H1 (cell line): ENCODE measurements at regions not wholly inside any gene's neighbourhood (a gene's known extent, or its start where the extent isn't known, plus 50 kb on each side); places are given as distances from the start of the nearest gene placed in this dataset.

Experiments
- BACH1 ChIP-seq: IDR thresholded peaks from 2 replicates; pipeline ENCODE4 v1.6.1; 2012; ENCODE audit warnings: low read length, improper control_type of control experiment
- GTF2F1 ChIP-seq: IDR thresholded peaks from 2 replicates; pipeline ENCODE4 v1.6.1; 2012; ENCODE audit warnings: low read depth, low read length, improper control_type of control experiment, borderline replicate concordance
- JUN ChIP-seq: IDR thresholded peaks from 2 replicates; pipeline ENCODE4 v1.6.1; 2011; ENCODE audit warnings: low read depth, mild to moderate bottlenecking, improper control_type of control experiment, low read length
- KDM1A ChIP-seq: fragments of 200-600, 300-600 bp; sonication (generic); IDR thresholded peaks from 2 replicates; pipeline ENCODE4 v1.7.1; 2016; ENCODE audit warnings: mild to moderate bottlenecking, low read length, borderline replicate concordance
- KDM4A ChIP-seq: IDR thresholded peaks from one replicate; pipeline ENCODE4 v1.7.1; 2012; ENCODE audit warnings: low read depth, mild to moderate bottlenecking, moderate library complexity, low read length, inconsistent platforms; ENCODE audit not compliant: severe bottlenecking
- KDM5A ChIP-seq: fragments of 200-600 bp; IDR thresholded peaks from 2 replicates; pipeline ENCODE4 v1.7.1; 2012; ENCODE audit warnings: mild to moderate bottlenecking, low read length, inconsistent platforms, mixed read lengths
- NANOG ChIP-seq: IDR thresholded peaks from 2 replicates; pipeline ENCODE4 v1.6.1; 2011; ENCODE audit warnings: low read length, low read depth, mild to moderate bottlenecking, inconsistent platforms; ENCODE audit not compliant: insufficient read depth, poor library complexity, severe bottlenecking
- SP2 ChIP-seq: IDR thresholded peaks from 2 replicates; pipeline ENCODE4 v1.6.1; 2012; ENCODE audit warnings: mild to moderate bottlenecking, low read length, inconsistent platforms
- TBP ChIP-seq: IDR thresholded peaks from 2 replicates; pipeline ENCODE4 v1.6.1; 2011; ENCODE audit warnings: low read depth, low read length, improper control_type of control experiment
- TCF12 ChIP-seq: IDR thresholded peaks from 2 replicates; pipeline ENCODE4 v1.6.1; 2011; ENCODE audit warnings: low read depth, mild to moderate bottlenecking, low read length
- ZNF274 ChIP-seq: IDR thresholded peaks from 2 replicates; pipeline ENCODE4 v1.7.0; 2012; ENCODE audit warnings: low read length, borderline replicate concordance; ENCODE audit errors: extremely low read depth
- TF ChIP-seq, protein P1 (sequence below): fragments of 300-600 bp; sonication (generic); IDR thresholded peaks from 2 replicates; pipeline ENCODE4 v1.7.1; 2012; ENCODE audit warnings: low read length, moderate library complexity, mild to moderate bottlenecking, inconsistent platforms; ENCODE audit not compliant: insufficient replicate concordance

DNA sequence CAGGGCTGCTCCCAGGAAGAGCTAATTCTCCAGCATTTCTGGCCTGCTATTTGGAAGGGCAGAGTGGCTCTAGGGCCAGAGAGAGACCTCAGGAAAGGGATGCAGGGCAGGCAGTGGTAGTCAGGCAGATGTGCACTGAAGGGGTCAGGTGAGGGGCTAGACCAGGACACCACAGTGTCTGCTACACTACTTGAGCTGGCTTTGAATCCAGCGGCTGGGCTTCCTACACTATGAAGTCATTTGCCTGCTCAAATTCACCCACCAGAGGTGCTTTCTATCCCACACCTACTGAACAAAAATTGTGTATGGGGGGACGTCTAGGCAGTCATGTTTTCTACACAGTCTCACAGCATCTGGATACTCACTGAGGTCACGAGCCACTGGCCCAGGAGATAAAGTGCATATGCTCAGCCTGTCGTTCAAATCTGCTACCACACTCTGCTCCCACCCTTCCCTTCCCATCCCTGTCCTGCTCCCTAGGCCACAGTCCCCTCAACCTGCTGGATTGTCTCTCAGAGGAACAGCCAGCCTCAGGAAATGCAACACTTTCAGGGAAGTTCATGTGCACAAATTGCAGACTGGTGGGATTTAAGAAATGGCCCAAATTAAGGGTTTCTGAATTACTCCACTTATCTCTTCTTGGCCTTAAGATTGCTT lies 49.9 kb upstream of the SLC6A11 start (continued):
- TF ChIP-seq, protein P1, sequence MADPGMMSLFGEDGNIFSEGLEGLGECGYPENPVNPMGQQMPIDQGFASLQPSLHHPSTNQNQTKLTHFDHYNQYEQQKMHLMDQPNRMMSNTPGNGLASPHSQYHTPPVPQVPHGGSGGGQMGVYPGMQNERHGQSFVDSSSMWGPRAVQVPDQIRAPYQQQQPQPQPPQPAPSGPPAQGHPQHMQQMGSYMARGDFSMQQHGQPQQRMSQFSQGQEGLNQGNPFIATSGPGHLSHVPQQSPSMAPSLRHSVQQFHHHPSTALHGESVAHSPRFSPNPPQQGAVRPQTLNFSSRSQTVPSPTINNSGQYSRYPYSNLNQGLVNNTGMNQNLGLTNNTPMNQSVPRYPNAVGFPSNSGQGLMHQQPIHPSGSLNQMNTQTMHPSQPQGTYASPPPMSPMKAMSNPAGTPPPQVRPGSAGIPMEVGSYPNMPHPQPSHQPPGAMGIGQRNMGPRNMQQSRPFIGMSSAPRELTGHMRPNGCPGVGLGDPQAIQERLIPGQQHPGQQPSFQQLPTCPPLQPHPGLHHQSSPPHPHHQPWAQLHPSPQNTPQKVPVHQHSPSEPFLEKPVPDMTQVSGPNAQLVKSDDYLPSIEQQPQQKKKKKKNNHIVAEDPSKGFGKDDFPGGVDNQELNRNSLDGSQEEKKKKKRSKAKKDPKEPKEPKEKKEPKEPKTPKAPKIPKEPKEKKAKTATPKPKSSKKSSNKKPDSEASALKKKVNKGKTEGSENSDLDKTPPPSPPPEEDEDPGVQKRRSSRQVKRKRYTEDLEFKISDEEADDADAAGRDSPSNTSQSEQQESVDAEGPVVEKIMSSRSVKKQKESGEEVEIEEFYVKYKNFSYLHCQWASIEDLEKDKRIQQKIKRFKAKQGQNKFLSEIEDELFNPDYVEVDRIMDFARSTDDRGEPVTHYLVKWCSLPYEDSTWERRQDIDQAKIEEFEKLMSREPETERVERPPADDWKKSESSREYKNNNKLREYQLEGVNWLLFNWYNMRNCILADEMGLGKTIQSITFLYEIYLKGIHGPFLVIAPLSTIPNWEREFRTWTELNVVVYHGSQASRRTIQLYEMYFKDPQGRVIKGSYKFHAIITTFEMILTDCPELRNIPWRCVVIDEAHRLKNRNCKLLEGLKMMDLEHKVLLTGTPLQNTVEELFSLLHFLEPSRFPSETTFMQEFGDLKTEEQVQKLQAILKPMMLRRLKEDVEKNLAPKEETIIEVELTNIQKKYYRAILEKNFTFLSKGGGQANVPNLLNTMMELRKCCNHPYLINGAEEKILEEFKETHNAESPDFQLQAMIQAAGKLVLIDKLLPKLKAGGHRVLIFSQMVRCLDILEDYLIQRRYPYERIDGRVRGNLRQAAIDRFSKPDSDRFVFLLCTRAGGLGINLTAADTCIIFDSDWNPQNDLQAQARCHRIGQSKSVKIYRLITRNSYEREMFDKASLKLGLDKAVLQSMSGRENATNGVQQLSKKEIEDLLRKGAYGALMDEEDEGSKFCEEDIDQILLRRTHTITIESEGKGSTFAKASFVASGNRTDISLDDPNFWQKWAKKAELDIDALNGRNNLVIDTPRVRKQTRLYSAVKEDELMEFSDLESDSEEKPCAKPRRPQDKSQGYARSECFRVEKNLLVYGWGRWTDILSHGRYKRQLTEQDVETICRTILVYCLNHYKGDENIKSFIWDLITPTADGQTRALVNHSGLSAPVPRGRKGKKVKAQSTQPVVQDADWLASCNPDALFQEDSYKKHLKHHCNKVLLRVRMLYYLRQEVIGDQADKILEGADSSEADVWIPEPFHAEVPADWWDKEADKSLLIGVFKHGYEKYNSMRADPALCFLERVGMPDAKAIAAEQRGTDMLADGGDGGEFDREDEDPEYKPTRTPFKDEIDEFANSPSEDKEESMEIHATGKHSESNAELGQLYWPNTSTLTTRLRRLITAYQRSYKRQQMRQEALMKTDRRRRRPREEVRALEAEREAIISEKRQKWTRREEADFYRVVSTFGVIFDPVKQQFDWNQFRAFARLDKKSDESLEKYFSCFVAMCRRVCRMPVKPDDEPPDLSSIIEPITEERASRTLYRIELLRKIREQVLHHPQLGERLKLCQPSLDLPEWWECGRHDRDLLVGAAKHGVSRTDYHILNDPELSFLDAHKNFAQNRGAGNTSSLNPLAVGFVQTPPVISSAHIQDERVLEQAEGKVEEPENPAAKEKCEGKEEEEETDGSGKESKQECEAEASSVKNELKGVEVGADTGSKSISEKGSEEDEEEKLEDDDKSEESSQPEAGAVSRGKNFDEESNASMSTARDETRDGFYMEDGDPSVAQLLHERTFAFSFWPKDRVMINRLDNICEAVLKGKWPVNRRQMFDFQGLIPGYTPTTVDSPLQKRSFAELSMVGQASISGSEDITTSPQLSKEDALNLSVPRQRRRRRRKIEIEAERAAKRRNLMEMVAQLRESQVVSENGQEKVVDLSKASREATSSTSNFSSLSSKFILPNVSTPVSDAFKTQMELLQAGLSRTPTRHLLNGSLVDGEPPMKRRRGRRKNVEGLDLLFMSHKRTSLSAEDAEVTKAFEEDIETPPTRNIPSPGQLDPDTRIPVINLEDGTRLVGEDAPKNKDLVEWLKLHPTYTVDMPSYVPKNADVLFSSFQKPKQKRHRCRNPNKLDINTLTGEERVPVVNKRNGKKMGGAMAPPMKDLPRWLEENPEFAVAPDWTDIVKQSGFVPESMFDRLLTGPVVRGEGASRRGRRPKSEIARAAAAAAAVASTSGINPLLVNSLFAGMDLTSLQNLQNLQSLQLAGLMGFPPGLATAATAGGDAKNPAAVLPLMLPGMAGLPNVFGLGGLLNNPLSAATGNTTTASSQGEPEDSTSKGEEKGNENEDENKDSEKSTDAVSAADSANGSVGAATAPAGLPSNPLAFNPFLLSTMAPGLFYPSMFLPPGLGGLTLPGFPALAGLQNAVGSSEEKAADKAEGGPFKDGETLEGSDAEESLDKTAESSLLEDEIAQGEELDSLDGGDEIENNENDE, result no peak
- TF ChIP-seq TCF12 (no peak), KDM4A (no peak), ZNF274 (no peak), KDM1A (no peak), SP2 (no peak), KDM5A (no peak), NANOG (no peak), TBP (no peak), JUN (no peak), BACH1 (no peak), GTF2F1 (no peak)
